ENCODE measurements at regions not wholly inside any gene's neighbourhood (a gene's known extent, or its start where the extent isn't known, plus 50 kb on each side); places are given as distances from the start of the nearest gene placed in this dataset.

GRCh38 chr10:36066102-36066501, 424.0 kb upstream of the FZD8 start:
- Histone ChIP-seq H3K36me3 (ENCODE audit: control insufficient read depth in 4 of 4, insufficient read depth in 4 of 4, low read length in 4 of 4) (no peaks in the 10 kb centered on the region), H3K27me3 (ENCODE audit: control insufficient read depth in 3 of 3, insufficient read depth in 3 of 3, low read length in 2 of 3) (no peaks in the 10 kb centered on the region), H3K4me1 (ENCODE audit: control insufficient read depth in 5 of 5, insufficient read depth in 5 of 5, low read length in 5 of 5) (no peaks in the 10 kb centered on the region), H3K9ac (ENCODE audit: insufficient read depth in 1 of 2, low read length in 2 of 2) (no peak overlapping the region), H3K27ac (ENCODE audit: low read depth in 1 of 2, low read length in 1 of 2) (no peak overlapping the region), H3K4me3 (no peak overlapping the region), H3K9me3 (ENCODE audit: control insufficient read depth in 4 of 4, insufficient read depth in 3 of 4, low read length in 3 of 4) (peaks cover 0 to 15% (median 2%) of the 10 kb centered on the region in 4 donors)
- DNase-seq (no peak), ATAC-seq (ENCODE audit: insufficient read depth, low FRiP score) (no peak)
- no peak for TF ChIP-seq CTCF (IDR thresholded peaks at IDR 0.05; ENCODE audit: control extremely low read depth, extremely low read depth)
- 94 to 96% methylated on average over 2 of the region's 2 CpGs for WGBS, 2 donors

GRCh38 chr10:36063396-36063795, 421.3 kb upstream of the FZD8 start:
- WGBS, 2 donors: 84 to 91% methylated on average over 7 of the region's 7 CpGs
- no peak for ATAC-seq (ENCODE audit: insufficient read depth, low FRiP score)

DNA sequence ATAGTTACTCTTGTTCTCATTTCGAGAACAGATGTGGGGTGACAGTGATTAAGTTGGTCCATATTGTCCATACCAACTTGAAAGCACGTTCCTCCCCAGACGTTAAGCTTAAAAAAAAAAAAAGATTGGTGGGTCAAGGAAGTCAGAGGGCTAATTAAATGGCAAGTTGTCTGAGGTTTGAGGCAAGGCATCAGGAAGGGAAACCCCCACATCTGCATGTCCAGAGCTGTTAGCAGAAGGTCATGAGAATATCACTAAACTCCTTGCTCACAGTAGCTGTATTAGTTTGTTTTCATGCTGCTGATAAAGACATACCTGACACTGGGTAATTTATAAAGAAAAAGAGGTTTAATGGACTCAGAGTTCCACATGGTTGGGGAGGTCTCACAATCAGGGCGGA, 415.6 kb upstream of the FZD8 start:
- Histone ChIP-seq H3K9ac (ENCODE audit: insufficient read depth in 1 of 2, low read length in 2 of 2) (no peak overlapping the region), H3K4me1 (ENCODE audit: control insufficient read depth in 5 of 5, insufficient read depth in 5 of 5, low read length in 5 of 5) (no peaks in the 10 kb centered on the region), H3K4me3 (no peak overlapping the region), H3K27me3 (ENCODE audit: control insufficient read depth in 3 of 3, insufficient read depth in 3 of 3, low read length in 2 of 3) (no peaks in the 10 kb centered on the region), H3K9me3 (ENCODE audit: control insufficient read depth in 4 of 4, insufficient read depth in 3 of 4, low read length in 3 of 4) (peaks cover 0 to 3% (median 0%) of the 10 kb centered on the region in 4 donors), H3K36me3 (ENCODE audit: control insufficient read depth in 4 of 4, insufficient read depth in 4 of 4, low read length in 4 of 4) (no peaks in the 10 kb centered on the region), H3K27ac (ENCODE audit: low read depth in 1 of 2, low read length in 1 of 2) (no peak overlapping the region)
- ATAC-seq (ENCODE audit: insufficient read depth, low FRiP score) (no peak), DNase-seq (no peak)
- WGBS, 2 donors: 80% methylated on average over 4 of the region's 4 CpGs
- TF ChIP-seq CTCF (IDR thresholded peaks at IDR 0.05; ENCODE audit: control extremely low read depth, extremely low read depth): no peak

More at GRCh38 chr10:36063396-36063795, 421.3 kb upstream of the FZD8 start:
- Histone ChIP-seq H3K9me3 (ENCODE audit: control insufficient read depth in 4 of 4, insufficient read depth in 3 of 4, low read length in 3 of 4) (peaks cover 0 to 15% (median 2%) of the 10 kb centered on the region in 4 donors), H3K4me1 (ENCODE audit: control insufficient read depth in 5 of 5, insufficient read depth in 5 of 5, low read length in 5 of 5) (no peaks in the 10 kb centered on the region), H3K27me3 (ENCODE audit: control insufficient read depth in 3 of 3, insufficient read depth in 3 of 3, low read length in 2 of 3) (no peaks in the 10 kb centered on the region), H3K27ac (ENCODE audit: low read depth in 1 of 2, low read length in 1 of 2) (no peak overlapping the region), H3K36me3 (ENCODE audit: control insufficient read depth in 4 of 4, insufficient read depth in 4 of 4, low read length in 4 of 4) (no peaks in the 10 kb centered on the region), H3K4me3 (no peak overlapping the region), H3K9ac (ENCODE audit: insufficient read depth in 1 of 2, low read length in 2 of 2) (no peak overlapping the region)
- TF ChIP-seq CTCF (IDR thresholded peaks at IDR 0.05; ENCODE audit: control extremely low read depth, extremely low read depth): no peak
- no peak for DNase-seq

- Histone ChIP-seq H3K9ac (ENCODE audit: insufficient read depth in 1 of 2, low read length in 2 of 2) (no peak overlapping the region), H3K4me1 (ENCODE audit: control insufficient read depth in 5 of 5, insufficient read depth in 5 of 5, low read length in 5 of 5) (no peaks in the 10 kb centered on the region), H3K4me3 (no peak overlapping the region), H3K27ac (ENCODE audit: low read depth in 1 of 2, low read length in 1 of 2) (no peak overlapping the region), H3K9me3 (ENCODE audit: control insufficient read depth in 4 of 4, insufficient read depth in 3 of 4, low read length in 3 of 4) (peaks cover 0 to 3% (median 0%) of the 10 kb centered on the region in 4 donors), H3K36me3 (ENCODE audit: control insufficient read depth in 4 of 4, insufficient read depth in 4 of 4, low read length in 4 of 4) (no peaks in the 10 kb centered on the region), H3K27me3 (ENCODE audit: control insufficient read depth in 3 of 3, insufficient read depth in 3 of 3, low read length in 2 of 3) (no peaks in the 10 kb centered on the region)
- ATAC-seq (ENCODE audit: insufficient read depth, low FRiP score) (no peak), DNase-seq (no peak)
- no peak for TF ChIP-seq CTCF (IDR thresholded peaks at IDR 0.05; ENCODE audit: control extremely low read depth, extremely low read depth)
- 82 to 85% methylated on average over 4 of the region's 4 CpGs for WGBS, 2 donors
Measured at GRCh38 chr10:36057180-36057579, 415.1 kb upstream of the FZD8 start.
